PFSK-1 (cell line): ENCODE measurements at regions not wholly inside any gene's neighbourhood (a gene's known extent, or its start where the extent isn't known, plus 50 kb on each side); places are given as distances from the start of the nearest gene placed in this dataset.

Experiments used
- FOXP2 ChIP-seq: optimal IDR thresholded peaks from 2 replicates; pipeline ENCODE3; 2011; ENCODE audit warnings: borderline replicate concordance, control low read depth, inconsistent platforms; ENCODE audit not compliant: insufficient read depth; ENCODE audit errors: extremely low read length, extremely low read depth
- POLR2AphosphoS5 ChIP-seq: IDR thresholded peaks from 2 replicates; pipeline ENCODE4 v1.6.1; 2012; ENCODE audit warnings: low read depth, mild to moderate bottlenecking, control low read depth, low read length, moderate library complexity
- SIN3A ChIP-seq: IDR thresholded peaks from 2 replicates; pipeline ENCODE4 v1.6.1; 2012; ENCODE audit warnings: mild to moderate bottlenecking, low read length, moderate library complexity, borderline replicate concordance; ENCODE audit not compliant: insufficient read depth
- TAF1 ChIP-seq: IDR thresholded peaks from 2 replicates; pipeline ENCODE4 v1.6.1; 2012; ENCODE audit warnings: low read length, control low read depth, borderline replicate concordance; ENCODE audit not compliant: insufficient read depth
- TF ChIP-seq, protein P1 (sequence below), 2 experiments: IDR thresholded peaks; 2 replicates each; pipeline versions ENCODE4 v1.6.1 to v1.8.0; 2011 to 2012; ENCODE audit warnings: low read depth in 2 of 2, low read length in 2 of 2, control low read depth in 1 of 2, inconsistent platforms in 1 of 2, mild to moderate bottlenecking in 1 of 2, moderate library complexity in 1 of 2; ENCODE audit not compliant: insufficient read depth in 1 of 2

DNA sequence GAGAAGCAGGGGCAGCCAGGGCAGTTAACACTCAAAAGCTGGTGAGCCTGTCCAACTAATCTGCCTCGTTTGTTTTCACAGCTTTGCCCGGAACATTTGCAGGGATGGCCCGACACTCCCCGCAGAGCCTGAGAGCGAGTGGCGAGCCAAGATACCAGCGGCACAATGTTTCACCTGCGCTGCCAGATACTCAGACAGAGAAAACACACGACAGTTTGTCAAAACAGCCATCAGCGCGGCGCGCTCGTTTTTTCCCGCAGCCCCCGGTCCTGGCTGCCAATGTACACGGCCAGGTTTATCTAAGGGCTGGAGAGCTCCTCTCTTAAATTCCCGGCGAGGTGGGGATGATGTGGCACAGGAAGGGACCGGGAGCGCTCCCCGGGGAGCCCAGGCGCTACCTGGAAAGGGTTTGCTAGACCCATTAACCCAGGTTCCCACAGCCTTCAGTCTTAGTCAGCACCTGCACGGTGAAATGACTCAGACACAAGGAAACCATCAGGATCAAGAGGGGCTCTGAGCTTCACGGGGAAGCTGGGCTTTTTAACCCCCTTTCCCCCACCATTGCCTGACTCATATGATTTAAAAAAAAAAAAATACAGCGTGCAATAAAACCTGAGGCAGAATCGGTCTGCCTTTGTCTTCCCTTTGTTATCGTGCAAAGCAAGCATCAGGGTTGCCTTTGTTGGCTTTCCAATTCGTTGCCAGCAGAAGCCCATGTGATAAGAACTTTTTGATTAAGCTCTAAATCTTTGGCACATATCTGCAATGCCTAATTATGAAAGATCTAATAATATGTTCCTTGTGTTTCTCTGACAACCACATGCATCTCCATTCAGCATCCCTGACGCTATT lies 186.2 kb downstream of the EFNB2 start:
- TF ChIP-seq, protein P1, sequence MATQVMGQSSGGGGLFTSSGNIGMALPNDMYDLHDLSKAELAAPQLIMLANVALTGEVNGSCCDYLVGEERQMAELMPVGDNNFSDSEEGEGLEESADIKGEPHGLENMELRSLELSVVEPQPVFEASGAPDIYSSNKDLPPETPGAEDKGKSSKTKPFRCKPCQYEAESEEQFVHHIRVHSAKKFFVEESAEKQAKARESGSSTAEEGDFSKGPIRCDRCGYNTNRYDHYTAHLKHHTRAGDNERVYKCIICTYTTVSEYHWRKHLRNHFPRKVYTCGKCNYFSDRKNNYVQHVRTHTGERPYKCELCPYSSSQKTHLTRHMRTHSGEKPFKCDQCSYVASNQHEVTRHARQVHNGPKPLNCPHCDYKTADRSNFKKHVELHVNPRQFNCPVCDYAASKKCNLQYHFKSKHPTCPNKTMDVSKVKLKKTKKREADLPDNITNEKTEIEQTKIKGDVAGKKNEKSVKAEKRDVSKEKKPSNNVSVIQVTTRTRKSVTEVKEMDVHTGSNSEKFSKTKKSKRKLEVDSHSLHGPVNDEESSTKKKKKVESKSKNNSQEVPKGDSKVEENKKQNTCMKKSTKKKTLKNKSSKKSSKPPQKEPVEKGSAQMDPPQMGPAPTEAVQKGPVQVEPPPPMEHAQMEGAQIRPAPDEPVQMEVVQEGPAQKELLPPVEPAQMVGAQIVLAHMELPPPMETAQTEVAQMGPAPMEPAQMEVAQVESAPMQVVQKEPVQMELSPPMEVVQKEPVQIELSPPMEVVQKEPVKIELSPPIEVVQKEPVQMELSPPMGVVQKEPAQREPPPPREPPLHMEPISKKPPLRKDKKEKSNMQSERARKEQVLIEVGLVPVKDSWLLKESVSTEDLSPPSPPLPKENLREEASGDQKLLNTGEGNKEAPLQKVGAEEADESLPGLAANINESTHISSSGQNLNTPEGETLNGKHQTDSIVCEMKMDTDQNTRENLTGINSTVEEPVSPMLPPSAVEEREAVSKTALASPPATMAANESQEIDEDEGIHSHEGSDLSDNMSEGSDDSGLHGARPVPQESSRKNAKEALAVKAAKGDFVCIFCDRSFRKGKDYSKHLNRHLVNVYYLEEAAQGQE (IDR thresholded peaks at IDR 0.05; ENCODE audit: insufficient read depth in 1 of 2, low read depth in 2 of 2, low read length in 2 of 2): no peak
- TF ChIP-seq SIN3A: no peak
- no peak for TF ChIP-seq POLR2AphosphoS5
- no peak for TF ChIP-seq TAF1
- TF ChIP-seq FOXP2: no peak
